ENCODE measurements at regions not wholly inside any gene's neighbourhood (a gene's known extent, or its start where the extent isn't known, plus 50 kb on each side); places are given as distances from the start of the nearest gene placed in this dataset.
"Not testable (repeated sequence)": the region's sequence is repeated elsewhere in the genome, so short reads cannot be mapped to it uniquely, and the experiment has no call there.

- ATAC-seq (no peak), DNase-seq (no peak)
- no peaks in the 10 kb centered on the region for H3K9me3 ChIP-seq (ENCODE audit: control insufficient read depth, low read length)
- intact Hi-C loops (cut with DNase I): no loop called here
- H3K4me1 ChIP-seq (ENCODE audit: control insufficient read depth, insufficient read depth, low read length): no peaks in the 10 kb centered on the region
- 93% methylated on average over 1 of the region's 1 CpG for WGBS
- H3K27me3 ChIP-seq (ENCODE audit: control insufficient read depth, insufficient read depth): no peaks in the 10 kb centered on the region
- no peak overlapping the region for H3K27ac ChIP-seq (ENCODE audit: low read length)
- no peak overlapping the region for H3K4me3 ChIP-seq (ENCODE audit: low read length)
These were observed 122.3 kb upstream of the KIF2A start for GRCh38 chr5:62183727-62184126.

GRCh38 chr5:62184444-62184843 is 121.6 kb upstream of the KIF2A start:
- no peak for ATAC-seq
- Histone ChIP-seq H3K4me1 (ENCODE audit: control insufficient read depth, insufficient read depth, low read length) (no peaks in the 10 kb centered on the region), H3K9me3 (ENCODE audit: control insufficient read depth, low read length) (no peaks in the 10 kb centered on the region), H3K4me3 (ENCODE audit: low read length) (no peak overlapping the region), H3K27me3 (ENCODE audit: control insufficient read depth, insufficient read depth) (no peaks in the 10 kb centered on the region), H3K27ac (ENCODE audit: low read length) (no peak overlapping the region)
- WGBS: 96% methylated on average over 1 of the region's 1 CpG
- DNase-seq: no peak
- intact Hi-C loops (cut with DNase I): no loop called here

- Histone ChIP-seq H3K9me3 (ENCODE audit: control insufficient read depth, low read length) (peaks cover 2% of the 10 kb centered on the region), H3K27me3 (ENCODE audit: control insufficient read depth, insufficient read depth) (no peaks in the 10 kb centered on the region), H3K4me1 (ENCODE audit: control insufficient read depth, insufficient read depth, low read length) (no peaks in the 10 kb centered on the region), H3K4me3 (ENCODE audit: low read length) (no peak overlapping the region), H3K27ac (ENCODE audit: low read length) (no peak overlapping the region)
- 61% methylated on average over 2 of the region's 2 CpGs for WGBS
- no peak for DNase-seq
- ATAC-seq: no peak
- intact Hi-C loops (cut with DNase I): no loop called here
These were observed 115.8 kb upstream of the KIF2A start for GRCh38 chr5:62190173-62190572.

GRCh38 chr5:62190931-62191330 is 115.1 kb upstream of the KIF2A start:
- intact Hi-C loops (cut with DNase I): no loop called here
- DNase-seq: no peak
- no peak for ATAC-seq
- H3K27me3 ChIP-seq (ENCODE audit: control insufficient read depth, insufficient read depth): no peaks in the 10 kb centered on the region
- WGBS: 32% methylated on average over 1 of the region's 1 CpG
- no peaks in the 10 kb centered on the region for H3K4me1 ChIP-seq (ENCODE audit: control insufficient read depth, insufficient read depth, low read length)
- H3K9me3 ChIP-seq (ENCODE audit: control insufficient read depth, low read length): peaks cover 2% of the 10 kb centered on the region
- H3K27ac ChIP-seq (ENCODE audit: low read length): no peak overlapping the region
- no peak overlapping the region for H3K4me3 ChIP-seq (ENCODE audit: low read length)

DNA sequence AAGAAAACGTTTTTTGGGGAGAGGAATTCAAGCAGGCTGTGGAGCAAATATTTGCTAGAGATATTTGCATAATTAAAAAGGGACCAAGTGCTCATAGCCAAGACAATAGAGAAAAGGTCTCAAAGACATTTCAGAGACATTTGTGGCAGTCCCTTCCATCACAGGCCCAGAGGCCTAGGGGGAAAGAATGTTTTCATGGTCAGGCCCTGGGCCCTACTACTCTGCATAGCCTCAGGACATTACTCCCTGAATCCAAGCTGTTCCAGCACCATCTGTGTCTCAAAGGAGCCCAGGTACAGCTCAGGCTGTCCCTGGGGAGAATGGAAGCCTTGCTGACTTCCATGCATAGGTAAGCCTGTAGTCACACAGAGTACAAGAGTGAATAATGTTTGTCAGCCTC is 113.0 kb upstream of the KIF2A start:
- ATAC-seq: no peak
- Histone ChIP-seq H3K4me3 (ENCODE audit: low read length) (no peak overlapping the region), H3K4me1 (ENCODE audit: control insufficient read depth, insufficient read depth, low read length) (no peaks in the 10 kb centered on the region), H3K27ac (ENCODE audit: low read length) (no peak overlapping the region), H3K9me3 (ENCODE audit: control insufficient read depth, low read length) (peaks cover 2% of the 10 kb centered on the region), H3K27me3 (ENCODE audit: control insufficient read depth, insufficient read depth) (peaks cover under 1% of the 10 kb centered on the region)
- WGBS: 36% methylated on average over 1 of the region's 1 CpG
- DNase-seq: no peak
- intact Hi-C loops (cut with DNase I): no loop called here

DNA sequence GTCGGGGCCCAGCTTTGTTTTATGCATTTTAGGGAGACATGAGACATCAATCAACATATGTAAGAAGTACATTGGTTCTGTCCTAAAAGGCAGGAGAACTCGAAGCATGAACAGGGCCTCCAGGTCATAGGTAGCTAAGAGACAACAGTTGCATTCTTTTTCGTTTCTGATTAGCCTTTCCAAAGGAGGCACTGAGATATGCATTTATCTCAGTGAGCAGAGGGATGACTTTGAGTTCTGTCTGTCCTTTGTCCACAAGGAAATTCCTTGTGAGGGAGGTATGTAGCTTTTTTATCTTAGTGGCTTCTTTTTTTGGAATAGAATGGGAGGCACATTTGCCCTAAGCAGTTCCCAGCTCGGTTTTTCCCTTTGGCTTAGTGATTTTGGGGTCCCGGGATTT is 109.5 kb upstream of the KIF2A start:
- ATAC-seq; H3K9me3 ChIP-seq (ENCODE audit: control insufficient read depth, low read length); H3K4me1 ChIP-seq (ENCODE audit: control insufficient read depth, insufficient read depth, low read length); DNase-seq; H3K27ac ChIP-seq (ENCODE audit: low read length); intact Hi-C loops (cut with DNase I); H3K27me3 ChIP-seq (ENCODE audit: control insufficient read depth, insufficient read depth); H3K4me3 ChIP-seq (ENCODE audit: low read length): not testable (repeated sequence)
- 47% methylated on average over 5 of the region's 5 CpGs for WGBS

DNA sequence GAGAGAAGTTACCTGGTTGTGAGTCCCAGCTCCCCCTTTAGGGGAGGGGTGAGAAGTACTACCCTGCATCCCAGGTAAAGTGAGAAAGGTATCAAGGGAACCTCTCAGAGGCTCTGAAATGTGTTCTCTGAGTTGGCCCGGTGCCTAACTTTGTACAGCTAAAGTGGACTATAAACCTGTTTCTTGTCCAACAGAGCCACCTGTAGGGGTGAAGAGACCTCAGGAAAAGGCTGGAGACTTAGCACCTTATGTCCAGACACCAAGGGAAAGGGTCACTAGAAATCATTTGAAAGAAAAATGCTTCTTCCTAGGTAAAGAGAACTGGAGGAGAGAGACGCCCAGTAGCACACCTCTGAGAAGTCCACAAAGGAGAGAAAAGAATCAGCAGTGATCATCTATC is 108.3 kb upstream of the KIF2A start:
- peaks cover 2% of the 10 kb centered on the region for H3K27me3 ChIP-seq (ENCODE audit: control insufficient read depth, insufficient read depth)
- peaks cover 2% of the 10 kb centered on the region for H3K9me3 ChIP-seq (ENCODE audit: control insufficient read depth, low read length)
- H3K4me3 ChIP-seq (ENCODE audit: low read length): no peak overlapping the region
- no peaks in the 10 kb centered on the region for H3K4me1 ChIP-seq (ENCODE audit: control insufficient read depth, insufficient read depth, low read length)
- 81% methylated on average over 2 of the region's 2 CpGs for WGBS
- ATAC-seq (no peak), DNase-seq (no peak)
- intact Hi-C loops (cut with DNase I): no loop called here
- no peak overlapping the region for H3K27ac ChIP-seq (ENCODE audit: low read length)

GRCh38 chr5:62198421-62198820 is 107.6 kb upstream of the KIF2A start:
- H3K4me1 ChIP-seq (ENCODE audit: control insufficient read depth, insufficient read depth, low read length): no peaks in the 10 kb centered on the region
- peaks cover 2% of the 10 kb centered on the region for H3K27me3 ChIP-seq (ENCODE audit: control insufficient read depth, insufficient read depth)
- intact Hi-C loops (cut with DNase I): no loop called here
- 64% methylated on average over 2 of the region's 2 CpGs for WGBS
- ATAC-seq: no peak
- no peak overlapping the region for H3K4me3 ChIP-seq (ENCODE audit: low read length)
- no peak for DNase-seq
- H3K27ac ChIP-seq (ENCODE audit: low read length): no peak overlapping the region
- no peaks in the 10 kb centered on the region for H3K9me3 ChIP-seq (ENCODE audit: control insufficient read depth, low read length)

- Histone ChIP-seq H3K27me3 (ENCODE audit: control insufficient read depth, insufficient read depth) (peaks cover 2% of the 10 kb centered on the region), H3K27ac (ENCODE audit: low read length) (no peak overlapping the region), H3K4me1 (ENCODE audit: control insufficient read depth, insufficient read depth, low read length) (no peaks in the 10 kb centered on the region), H3K4me3 (ENCODE audit: low read length) (no peak overlapping the region), H3K9me3 (ENCODE audit: control insufficient read depth, low read length) (no peaks in the 10 kb centered on the region)
- ATAC-seq (no peak), DNase-seq (no peak)
- intact Hi-C loops (cut with DNase I): no loop called here
- 67% methylated on average over 7 of the region's 7 CpGs for WGBS
These were observed 106.0 kb upstream of the KIF2A start for GRCh38 chr5:62199792-62200716.

- DNase-seq: no peak
- Histone ChIP-seq H3K4me3 (ENCODE audit: low read length) (no peak overlapping the region), H3K4me1 (ENCODE audit: control insufficient read depth, insufficient read depth, low read length) (no peaks in the 10 kb centered on the region), H3K9me3 (ENCODE audit: control insufficient read depth, low read length) (no peaks in the 10 kb centered on the region), H3K27me3 (ENCODE audit: control insufficient read depth, insufficient read depth) (no peaks in the 10 kb centered on the region), H3K27ac (ENCODE audit: low read length) (no peak overlapping the region)
- intact Hi-C loops (cut with DNase I): no loop called here
- WGBS: 48% methylated on average over 9 of the region's 9 CpGs
- ATAC-seq: no peak
These were observed 99.7 kb upstream of the KIF2A start for GRCh38 chr5:62206150-62206829.

DNA sequence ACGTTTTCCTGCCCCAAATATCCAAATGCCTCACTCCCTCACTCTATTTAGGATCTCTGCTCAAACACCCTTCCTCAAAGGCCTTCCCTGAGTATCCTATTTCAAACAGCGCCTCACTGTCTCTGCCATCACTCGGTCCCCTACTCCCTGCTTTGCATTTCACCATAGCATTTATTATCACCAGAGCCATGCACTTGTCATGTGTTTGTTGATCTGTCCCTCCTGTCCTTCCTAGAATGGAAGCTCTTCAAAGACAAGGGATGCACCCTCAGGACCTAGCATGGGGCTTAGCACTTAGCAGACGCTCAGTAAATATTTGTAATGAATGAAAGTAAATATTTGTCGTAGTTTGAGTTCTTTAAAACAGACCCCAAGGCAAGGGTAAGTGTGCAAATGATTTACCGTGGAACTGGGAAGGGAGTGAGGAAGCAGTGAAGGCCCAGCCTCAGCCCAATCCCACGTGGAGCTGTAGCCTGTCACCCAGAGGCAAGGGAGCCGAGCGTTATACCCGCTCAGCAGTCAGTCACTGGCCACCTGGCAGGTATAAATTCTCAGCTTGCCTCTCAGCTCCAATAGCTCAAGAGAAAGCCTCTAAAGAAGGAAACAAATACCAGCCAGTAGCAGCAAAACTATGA is 97.7 kb upstream of the KIF2A start:
- Histone ChIP-seq H3K27ac (ENCODE audit: low read length) (no peak overlapping the region), H3K9me3 (ENCODE audit: control insufficient read depth, low read length) (no peaks in the 10 kb centered on the region), H3K27me3 (ENCODE audit: control insufficient read depth, insufficient read depth) (no peaks in the 10 kb centered on the region), H3K4me1 (ENCODE audit: control insufficient read depth, insufficient read depth, low read length) (no peaks in the 10 kb centered on the region), H3K4me3 (ENCODE audit: low read length) (no peak overlapping the region)
- 51% methylated on average over 10 of the region's 10 CpGs for WGBS
- intact Hi-C loops (cut with DNase I): no loop called here
- no peak for DNase-seq
- ATAC-seq: no peak

Measured in right cardiac atrium (tissue), 5 donors.